GM19238 (cell line): ENCODE measurements at regions not wholly inside any gene's neighbourhood (a gene's known extent, or its start where the extent isn't known, plus 50 kb on each side); places are given as distances from the start of the nearest gene placed in this dataset.
"Not testable (repeated sequence)": the region's sequence is repeated elsewhere in the genome, so short reads cannot be mapped to it uniquely, and the experiment has no call there.

ENCODE experiments used
- DNase-seq: peaks from one replicate; pipeline ENCODE4 v3.0.0; 2011; ENCODE audit warnings: low spot score; ENCODE audit not compliant: insufficient read length

DNA sequence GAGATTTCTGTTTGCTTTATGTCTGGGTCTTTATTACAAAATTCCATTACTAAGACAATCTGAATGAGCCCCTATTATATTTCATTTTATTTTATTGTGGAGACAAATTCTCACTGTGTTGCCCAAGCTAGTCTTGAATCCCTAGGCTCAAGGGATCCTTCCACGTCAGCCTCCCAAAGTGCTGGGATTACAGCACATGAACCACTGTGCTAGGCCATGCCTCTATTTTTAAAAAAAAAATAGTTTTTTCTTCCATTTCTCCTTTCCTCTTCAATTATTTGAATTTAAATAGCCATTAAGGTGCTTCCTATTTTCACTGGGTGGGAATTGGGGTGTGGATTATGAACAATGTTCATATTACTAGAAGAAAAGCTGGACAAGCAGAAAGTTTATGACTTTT, 1587.4 kb downstream of the GRIK2 start:
- DNase-seq = no peak

DNA sequence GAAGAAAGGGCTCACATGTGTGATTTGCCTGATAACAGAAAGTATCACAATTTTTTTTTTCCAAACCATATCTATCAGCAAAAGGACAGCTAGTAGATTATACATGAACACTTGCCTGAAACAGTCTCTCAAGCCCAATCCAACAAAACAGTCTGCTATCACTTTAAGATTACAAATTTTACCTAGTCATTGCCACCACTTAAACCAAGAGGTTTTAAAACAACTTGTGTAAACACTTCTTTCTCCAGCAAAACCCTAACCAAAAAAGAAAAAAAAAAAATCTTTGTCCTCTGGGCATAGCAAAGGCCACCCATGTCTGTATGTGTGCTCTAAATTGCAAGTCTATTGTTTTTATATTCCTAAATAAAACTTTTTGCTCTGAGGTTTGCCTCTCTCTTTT, 1568.4 kb downstream of the GRIK2 start:
- no peak for DNase-seq

DNA sequence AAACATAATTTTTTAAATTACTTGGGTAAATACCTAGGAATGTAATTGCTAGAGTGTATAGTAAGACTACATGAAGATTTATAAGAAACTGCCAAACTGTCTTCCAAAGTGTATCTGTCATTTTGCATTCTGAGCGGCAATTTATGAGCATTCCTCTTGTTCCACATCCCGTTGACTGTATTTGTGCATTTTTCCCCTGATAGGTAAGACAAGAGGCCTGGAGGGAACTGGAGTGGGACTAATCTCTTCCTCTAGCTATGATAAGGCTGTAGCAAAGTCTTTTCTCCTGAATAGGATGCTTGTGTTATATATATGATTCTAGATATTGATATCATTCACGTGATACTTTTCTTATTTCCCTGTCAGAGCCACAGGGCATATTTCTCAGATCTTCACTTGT, 1557.5 kb downstream of the GRIK2 start:
- DNase-seq = no peak

DNA sequence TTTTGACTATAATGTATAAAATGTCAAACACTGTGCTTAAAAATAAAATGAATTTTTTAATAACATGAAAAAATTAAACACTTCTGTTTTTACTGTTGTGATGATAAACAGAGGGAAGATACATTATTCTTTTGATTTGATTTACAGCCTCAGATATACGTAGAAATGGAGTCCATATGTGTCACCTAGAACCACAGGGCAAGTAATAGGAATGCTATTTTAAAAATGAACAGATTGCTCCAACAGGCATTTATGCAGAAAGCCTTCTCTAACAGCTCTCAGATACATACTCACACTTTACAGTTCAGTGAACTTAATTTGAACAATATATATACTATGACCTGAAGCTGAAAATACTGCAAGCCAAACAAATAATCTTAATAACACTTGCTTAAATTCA, 1551.0 kb downstream of the GRIK2 start:
- DNase-seq = no peak

DNA sequence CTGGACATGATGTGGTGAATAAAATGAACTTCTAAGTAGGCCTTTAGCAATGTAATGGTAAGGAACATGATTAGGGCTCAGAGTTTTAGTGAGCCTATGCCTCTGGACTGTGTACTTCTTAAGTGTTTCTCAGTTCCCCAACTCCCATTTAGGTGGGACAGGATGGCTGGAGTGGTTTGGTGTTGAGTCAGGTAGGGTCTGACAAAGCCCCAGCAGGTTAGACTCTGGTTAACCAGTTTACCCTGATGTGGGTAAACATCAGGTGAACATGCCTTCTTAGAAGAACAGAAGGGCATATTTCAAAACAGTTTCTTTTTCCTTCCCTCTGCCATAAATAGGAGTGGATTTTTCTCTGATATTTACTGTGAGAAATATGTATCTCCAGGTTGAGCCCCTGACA, 1548.7 kb downstream of the GRIK2 start:
- DNase-seq = no peak

DNA sequence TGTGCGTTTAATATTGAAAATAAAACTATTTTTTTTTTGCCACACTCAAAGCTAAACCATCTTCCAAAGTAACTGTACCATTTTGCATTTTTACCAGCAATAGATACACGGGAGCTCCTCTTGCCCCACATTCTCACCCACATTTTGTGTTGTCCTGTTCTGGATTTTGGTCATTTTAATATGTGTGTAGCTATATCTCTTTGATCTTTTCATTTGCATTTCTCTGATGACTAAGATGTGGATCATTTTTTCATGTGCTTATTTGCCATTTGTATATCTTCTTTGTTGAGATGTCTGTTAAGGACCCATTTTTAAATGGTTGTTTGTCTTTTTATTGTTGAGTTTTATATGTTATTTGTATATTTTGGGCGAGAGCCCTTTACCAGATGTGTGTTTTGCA, 1543.5 kb downstream of the GRIK2 start:
- DNase-seq = no peak

DNA sequence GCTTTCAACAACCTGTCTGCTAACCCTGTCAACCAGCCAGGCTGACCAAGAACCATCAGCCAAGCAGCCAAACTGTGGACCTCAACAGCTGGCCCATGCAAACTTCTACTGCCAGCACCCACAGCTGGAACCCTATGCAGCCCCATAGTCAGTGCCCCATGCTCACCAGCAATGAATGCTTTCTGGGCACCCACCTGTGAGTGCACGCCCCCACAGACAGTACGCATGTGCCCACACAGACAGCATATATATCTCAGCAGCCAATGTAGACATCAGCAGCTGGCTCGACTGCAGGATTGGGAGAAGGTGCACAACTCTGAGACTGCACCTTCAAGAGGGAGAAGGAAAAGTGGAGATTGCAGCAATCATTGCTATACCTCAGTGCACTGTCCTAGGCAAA, 1534.6 kb downstream of the GRIK2 start:
- no peak for DNase-seq

DNA sequence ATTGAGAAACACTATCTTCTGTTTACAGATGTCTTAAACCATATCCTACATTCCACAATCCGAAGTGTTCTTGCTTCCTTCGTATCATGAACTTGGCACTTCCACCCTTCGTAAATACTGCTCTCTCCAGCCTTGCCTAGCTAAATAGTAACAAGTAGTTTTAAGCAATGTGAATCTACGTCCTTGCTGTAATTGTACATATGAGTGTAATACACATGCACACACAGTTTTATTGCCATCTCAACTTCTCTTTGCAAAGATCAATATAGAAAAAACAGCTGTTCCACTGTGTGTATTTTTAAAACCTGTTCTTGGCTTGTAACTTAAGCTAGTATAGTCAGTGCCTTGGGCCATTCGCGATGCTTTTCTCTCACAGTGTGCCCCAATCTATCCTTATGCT, 1524.7 kb downstream of the GRIK2 start:
- DNase-seq = no peak

DNA sequence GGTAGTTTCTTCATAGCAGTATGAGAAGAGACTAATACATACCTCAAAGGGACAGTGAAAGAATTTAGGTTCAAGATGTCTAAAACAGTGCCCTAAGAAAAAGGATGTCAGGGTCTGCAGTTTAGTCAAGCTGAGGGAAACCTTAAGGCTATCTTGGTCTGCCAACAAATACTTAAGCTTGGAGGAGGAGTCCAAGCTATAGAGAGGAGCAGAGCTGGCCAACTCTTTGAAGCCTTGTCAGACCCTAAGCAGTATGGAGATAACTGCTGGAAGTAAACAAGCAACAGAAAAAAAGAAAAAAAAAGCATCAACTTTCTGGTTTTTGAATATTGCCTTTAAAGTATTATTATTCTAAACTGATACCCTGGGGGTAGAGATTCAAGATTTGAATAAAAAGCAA, 1518.1 kb downstream of the GRIK2 start:
- DNase-seq = no peak

DNA sequence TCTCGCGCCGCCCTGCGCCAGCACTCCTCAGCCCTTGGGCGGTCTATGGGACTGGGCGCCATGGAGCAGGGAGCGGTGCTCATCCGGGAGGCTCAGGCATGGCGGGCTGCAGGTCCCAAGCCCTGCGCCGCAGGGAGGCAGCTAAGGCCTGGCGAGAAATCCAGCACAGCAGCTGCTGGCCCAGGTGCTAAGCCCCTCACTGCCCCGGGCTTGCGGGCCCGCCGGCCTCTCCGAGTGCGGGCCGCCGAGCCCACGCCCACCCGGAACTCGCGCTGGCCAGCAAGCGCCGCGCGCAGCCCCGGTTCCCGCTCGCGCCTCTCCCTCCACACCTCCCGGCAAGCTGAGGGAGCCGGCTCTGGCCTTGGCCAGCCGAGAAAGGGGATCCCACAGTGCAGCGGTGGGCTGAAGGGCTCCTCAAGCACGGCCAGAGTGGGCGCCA, 1517.2 kb downstream of the GRIK2 start:
- DNase-seq = not testable (repeated sequence)

DNA sequence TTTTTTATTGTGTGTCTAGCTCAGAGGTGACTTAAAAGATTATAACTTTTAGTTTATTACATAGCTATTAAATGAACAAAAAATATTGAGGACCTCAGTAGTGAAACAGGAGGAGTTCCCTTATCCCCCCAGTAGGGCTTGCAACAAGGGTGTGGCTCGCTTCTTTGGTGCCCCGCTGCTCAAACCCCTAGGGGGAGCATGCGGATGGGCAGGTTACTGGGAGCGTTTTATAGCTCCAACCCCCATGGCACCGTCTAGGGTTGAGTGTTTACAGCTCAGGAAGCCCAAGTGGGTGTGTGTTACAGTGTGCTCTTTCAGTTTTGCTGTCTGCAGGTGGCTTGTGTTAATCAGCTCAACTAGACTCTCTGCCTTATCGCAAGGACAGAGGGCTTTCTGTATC, 1513.7 kb downstream of the GRIK2 start:
- no peak for DNase-seq

DNA sequence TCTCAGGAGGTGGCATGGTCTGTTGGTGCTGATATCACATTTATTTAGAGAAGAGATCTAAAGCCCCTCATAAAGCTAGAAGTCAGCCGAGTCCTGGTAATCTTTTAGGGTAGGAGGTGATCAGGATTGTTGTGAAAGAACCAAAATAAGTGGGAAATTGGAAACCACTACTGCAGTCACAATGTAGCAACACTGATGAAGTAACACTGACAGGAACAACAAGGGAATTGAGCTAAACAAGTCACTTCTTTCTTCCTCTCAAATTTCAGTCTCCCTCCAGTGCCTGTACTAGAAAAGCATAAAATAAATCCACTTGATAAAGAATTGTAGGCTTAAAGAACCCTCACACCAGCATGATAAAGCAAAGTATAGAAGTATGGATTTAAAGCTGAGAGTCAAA, 1509.0 kb downstream of the GRIK2 start:
- no peak for DNase-seq

DNA sequence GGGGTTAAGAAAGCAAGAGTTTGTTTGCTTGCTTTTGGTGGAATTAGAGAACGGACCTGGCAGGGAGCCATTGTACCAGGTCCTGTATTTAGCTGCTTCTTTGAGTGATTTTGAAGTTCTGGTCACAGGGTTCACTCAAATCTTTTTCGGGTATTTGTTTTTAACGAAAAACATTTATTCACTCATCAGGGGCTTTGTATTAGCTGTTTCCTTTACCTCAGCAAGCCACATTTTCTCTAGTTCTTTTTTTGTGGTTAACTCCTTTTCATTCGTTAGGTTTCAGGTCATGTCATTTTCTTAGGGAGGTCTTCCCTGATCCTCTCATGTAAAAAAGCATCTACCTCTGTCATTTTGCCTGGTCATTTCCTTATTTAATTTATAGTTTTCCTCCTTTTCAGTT, 1502.2 kb downstream of the GRIK2 start:
- DNase-seq = no peak

DNA sequence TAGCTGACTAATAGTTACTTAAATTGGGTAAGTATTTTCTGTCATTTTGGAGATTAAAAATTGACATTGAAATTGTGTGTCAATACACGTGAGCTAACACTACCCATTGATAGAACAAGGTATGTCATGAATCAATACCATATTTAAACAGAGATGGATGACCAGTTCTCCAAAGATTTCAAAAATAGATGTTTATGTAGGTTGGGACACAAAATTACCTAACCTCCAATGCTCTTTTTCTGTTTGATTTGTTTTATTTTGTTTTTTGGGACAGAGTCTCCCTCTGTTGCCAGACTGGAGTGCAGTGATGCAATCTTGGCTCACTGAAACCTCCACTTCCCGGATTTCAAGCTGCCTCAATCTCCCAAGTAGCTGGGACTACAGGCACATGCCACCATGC, 1491.7 kb downstream of the GRIK2 start:
- DNase-seq = no peak

DNA sequence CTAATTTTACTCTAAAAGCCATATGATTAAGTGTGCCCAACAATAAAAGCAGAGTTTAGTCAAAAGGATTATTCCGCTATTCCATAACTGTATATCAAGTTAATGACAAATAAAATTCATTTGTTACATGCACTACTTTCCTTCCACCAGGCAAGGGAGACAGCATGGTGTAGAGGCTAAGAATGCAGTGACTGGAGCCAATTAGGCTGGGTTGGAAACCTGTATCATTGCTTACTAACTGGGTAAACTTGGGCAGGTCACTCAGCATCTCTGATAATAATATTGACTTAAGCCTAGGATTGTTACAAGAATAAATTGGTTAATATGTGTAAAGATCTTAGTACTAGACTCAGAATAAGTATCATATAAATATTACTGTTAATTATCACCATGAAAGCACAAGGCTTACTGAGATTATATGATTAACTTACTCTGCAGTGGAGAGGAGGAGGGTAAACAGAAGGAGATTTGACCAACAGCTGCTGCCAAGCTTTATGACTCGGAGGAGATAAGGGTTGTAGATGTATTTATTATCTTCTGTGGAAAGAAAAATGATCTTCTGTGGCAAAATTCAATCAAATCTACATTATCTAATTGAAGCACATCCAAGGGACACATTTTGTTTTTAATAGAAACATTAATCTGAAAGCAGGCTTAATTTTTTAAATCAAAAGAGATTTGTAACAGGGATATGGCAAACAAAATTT, 1459.9 kb downstream of the GRIK2 start:
- DNase-seq = no peak

DNA sequence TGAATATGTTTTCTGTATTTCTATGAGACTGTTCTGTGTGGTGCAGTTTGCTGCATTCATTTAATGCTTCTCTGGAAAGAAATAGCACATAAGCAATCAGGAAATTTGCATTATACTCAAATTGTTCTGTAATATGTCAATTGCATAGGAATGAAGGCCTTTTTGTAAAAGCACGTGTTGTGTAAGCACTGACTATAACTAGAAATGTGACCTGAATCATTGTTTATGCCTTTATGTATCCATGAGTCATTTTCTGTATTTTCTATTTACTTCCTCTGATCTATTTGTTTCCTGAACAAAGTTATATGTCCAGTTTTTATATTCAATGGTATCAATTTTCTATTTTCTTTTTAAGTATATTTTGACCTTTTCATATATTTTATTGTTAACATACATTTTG, 1455.3 kb downstream of the GRIK2 start:
- DNase-seq = no peak

DNA sequence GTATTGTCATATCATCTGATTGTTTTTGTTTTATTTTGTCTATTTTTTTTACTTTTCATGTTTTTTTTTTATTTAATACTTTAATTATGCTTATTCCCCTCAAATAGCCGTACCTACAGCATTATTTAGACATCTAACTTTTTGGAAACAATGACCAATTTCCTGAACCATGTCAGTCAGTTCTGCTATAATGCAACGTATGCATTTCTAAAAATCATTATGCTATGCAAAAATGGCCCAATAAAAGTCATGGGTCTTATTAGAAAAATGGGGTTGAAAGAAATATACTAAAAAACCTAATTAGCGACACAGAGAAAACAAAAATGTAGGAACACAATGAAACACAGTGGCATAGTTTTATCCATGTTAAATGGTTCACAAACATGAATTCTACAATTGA, 1454.7 kb downstream of the GRIK2 start:
- no peak for DNase-seq

DNA sequence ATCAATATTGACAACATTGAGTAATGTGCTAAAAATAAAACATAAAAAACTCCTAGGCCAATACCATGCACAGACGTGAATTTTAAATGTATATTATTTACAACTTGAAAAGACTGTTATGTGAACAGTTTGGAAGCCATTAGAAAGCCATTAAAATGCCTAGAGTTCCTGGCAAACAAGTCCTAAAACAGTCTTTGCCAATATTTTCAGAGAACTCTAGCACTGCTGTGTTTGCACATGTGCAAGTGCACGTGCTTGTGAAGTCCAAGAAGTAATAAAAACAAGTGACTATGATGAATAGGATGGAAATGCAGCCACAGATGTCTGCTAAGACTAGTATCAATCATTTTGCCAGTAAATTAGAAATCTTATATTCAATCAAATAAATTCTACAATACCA, 1447.6 kb downstream of the GRIK2 start:
- no peak for DNase-seq

DNA sequence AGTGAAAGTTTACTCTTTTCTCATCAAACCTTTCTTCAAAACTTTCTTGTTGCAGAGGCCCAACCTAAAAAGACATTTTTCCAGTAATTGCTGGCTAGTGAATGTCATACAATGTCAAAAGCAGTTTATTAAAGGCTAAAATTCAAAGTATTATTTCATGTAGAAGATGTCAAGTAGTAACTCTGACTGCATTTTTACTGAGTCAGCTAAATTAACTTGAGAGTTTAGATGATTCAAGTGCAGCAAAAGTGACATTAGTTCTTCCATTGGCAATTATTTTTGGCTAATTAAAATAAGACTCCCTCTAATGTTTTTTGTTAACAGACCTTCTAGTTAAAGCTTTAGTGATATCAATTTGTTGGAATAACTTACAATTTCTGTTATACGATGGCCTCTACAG, 1438.5 kb downstream of the GRIK2 start:
- DNase-seq = no peak

DNA sequence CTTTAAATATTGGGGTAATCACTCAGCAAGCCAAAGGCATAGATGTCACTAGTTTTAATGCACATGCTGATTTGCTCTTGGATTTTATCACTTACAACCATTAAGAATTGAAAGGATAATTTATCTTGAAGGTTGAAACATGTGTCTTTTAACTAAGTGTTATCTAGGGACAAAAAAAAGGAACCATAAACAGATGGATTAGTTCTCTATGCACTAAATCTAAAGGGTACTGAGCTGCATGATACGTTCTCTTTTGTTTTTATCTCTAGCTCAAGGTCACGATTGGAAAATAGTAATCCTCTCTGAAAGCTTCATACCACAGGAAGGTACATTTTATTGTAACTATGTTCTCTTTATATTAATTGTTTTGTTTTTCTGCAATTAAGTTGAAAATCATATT, 1426.6 kb downstream of the GRIK2 start:
- DNase-seq = no peak

DNA sequence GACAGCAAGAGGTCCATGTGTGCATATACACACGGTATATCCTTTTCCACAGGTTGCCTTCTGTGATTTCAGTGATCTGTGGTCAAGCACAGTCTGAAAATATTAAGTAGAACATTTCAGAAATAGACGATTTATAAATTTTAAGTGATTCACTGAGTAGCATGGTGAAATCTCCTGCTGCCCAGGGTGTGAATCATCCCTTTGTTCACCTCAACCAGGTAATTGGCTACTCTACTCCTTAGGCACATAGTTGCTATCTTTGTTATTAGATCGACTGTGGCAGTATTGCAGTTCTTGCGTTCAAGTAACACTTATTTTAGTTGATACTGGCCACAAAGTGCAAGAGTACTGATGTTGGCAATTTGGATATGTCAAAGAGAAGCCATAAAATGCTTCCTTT, 1421.7 kb downstream of the GRIK2 start:
- DNase-seq = no peak

DNA sequence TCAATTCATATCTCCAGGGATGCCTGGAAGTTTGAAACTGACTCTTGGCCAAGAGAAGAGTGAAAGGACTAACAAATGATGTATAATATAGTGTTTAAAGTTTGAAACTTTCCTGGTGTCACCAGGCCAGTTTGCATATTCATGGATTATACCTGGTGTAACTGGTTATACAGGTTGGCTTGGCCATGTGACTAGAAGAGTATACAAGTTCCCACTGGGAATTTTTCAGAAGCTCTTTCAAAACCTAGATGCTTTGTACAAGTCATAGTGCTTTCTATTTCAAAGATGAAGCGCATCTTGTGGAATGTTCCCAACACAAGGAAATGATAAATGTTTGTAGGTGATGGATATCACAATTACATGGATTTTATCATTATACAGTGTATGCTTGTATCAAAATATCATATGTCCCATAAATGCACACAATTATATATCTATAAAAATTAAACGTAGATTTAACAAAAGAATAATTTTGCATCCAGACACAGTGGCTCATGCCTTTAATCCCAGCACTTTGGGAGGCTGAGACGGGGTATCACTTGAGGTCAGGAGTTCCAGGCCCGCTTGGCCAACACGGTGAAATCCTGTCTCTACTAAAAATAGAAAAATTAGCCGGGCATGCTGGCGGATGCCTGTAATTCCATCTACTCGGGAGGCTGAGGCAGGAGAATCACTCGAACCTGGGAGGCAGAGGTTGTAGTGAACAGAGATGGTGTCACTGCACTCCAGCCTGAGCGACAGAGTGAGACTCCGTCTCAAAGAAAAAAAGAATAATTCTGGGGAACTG, 1420.2 kb downstream of the GRIK2 start:
- DNase-seq = no peak

DNA sequence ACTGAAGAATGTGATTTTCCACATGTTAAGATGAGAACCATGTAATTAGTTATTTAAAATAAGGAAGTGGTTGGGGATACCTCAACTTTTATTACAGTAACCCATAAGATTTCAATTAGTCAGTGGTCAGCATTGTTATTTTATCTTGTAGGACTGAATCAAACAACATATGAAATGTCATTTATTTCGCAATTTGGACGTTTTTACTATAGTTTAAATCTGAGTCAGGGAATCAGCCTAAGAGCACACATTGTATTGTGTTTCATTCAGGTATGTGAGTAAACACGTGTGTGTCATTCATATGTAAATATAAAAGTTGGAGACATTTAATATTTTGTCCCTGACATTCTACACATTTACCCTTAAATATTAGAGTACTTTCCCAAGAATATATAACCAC, 1418.7 kb downstream of the GRIK2 start:
- no peak for DNase-seq
